ENCODE measurements at regions not wholly inside any gene's neighbourhood (a gene's known extent, or its start where the extent isn't known, plus 50 kb on each side); places are given as distances from the start of the nearest gene placed in this dataset.

DNA sequence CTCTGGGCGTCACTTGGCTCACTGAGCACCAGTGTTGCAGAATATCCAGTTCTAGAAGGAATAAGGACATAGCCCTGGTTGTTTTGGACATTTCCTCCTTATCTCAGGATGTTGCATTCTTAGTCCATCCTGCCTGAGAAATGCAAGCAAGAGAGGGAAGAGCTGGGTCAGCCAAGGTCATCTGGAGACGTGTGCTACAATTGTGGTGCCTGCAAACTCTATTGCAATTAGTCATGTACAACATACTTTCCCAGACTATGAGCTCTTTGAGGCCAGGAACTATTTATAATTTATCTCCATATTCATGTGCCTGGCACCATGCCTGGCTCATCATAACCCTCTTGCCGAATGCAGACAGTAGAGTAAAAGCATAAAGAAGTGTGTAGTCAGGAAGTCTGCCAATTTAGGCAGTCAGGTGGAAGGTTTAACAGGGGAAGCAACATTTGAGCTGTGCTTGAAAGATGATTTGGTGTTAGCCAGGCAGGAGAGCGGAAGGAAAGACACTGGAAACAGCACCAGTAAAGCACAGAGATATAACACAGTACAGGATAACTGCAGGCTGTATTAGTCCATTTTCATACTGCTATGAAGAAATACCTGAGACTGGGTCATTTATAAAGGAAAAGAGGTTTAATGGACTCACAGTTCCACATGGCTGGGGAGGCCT, 129.4 kb upstream of the PAX6 start:
- no peak for DNase-seq
- no peak overlapping the region for H3K4me3 ChIP-seq (ENCODE audit: control insufficient read depth in 1 of 2, extremely low read depth in 1 of 2, low read length in 1 of 2)
- H3K4me3 Mint-ChIP-seq = no peak overlapping the region
- no peaks in the 10 kb centered on the region for H3K9me3 Mint-ChIP-seq
- WGBS (ENCODE audit: insufficient coverage) = 63% methylated on average over 1 of the region's 4 CpGs
- CTCF ChIA-PET = no interaction called here
- no peaks in the 10 kb centered on the region for H3K4me1 ChIP-seq (ENCODE audit: control insufficient read depth in 1 of 2, extremely low read depth in 1 of 2, insufficient read depth in 2 of 2, low read length in 2 of 2)
- no peak overlapping the region for H3K27ac ChIP-seq (ENCODE audit: low read length)
- no peaks in the 10 kb centered on the region for H3K36me3 Mint-ChIP-seq
- POLR2A ChIA-PET = no interaction called here
- peaks cover 13 to 19% of the 10 kb centered on the region in 2 donors for H3K27me3 Mint-ChIP-seq
- H3K27me3 ChIP-seq (replicated peaks in 1 of 2; ENCODE audit: control insufficient read depth in 2 of 2, extremely low read depth in 1 of 2, insufficient read depth in 2 of 2, low read length in 1 of 2) = peaks cover 0 to 4% of the 10 kb centered on the region in 2 experiments
- H3K36me3 ChIP-seq (ENCODE audit: control insufficient read depth in 2 of 2, extremely low read depth in 1 of 2, insufficient read depth in 1 of 2, low read length in 1 of 2) = no peaks in the 10 kb centered on the region
- no peak overlapping the region for H3K27ac Mint-ChIP-seq
- no peaks in the 10 kb centered on the region for H3K9me3 ChIP-seq
- ATAC-seq (replicated peaks in 1 of 4) = no peak
- peaks cover 2 to 5% (median 5%) of the 10 kb centered on the region in 3 donors for H3K4me1 Mint-ChIP-seq

DNA sequence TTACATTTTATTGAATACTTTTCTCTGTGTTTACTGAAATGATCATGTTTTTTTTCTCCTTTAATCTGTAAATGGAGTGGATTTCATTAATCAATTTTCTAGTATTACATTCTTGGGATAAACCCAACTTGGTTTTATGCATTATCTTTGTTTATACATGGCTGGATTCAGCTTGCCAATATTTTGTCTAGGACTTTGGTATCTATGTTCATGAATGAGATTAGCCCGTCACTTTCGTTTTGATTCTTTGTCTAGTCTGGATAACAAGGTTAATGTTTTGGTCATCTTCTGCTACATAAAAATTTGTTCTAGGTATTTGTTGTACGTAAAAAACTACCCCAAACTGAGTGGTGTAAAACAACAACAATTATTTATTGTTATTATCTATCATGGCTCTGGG, 127.9 kb upstream of the PAX6 start:
- DNase-seq (no peak), ATAC-seq (replicated peaks in 1 of 4) (no peak)
- no CpG with 5 or more reads among the region's 3 CpGs for WGBS (ENCODE audit: insufficient coverage)
- no peaks in the 10 kb centered on the region for H3K36me3 ChIP-seq (ENCODE audit: control insufficient read depth in 2 of 2, extremely low read depth in 1 of 2, insufficient read depth in 1 of 2, low read length in 1 of 2)
- no peaks in the 10 kb centered on the region for H3K4me1 ChIP-seq (ENCODE audit: control insufficient read depth in 1 of 2, extremely low read depth in 1 of 2, insufficient read depth in 2 of 2, low read length in 2 of 2)
- ChIA-PET CTCF (no interaction called here), POLR2A (no interaction called here)
- H3K9me3 ChIP-seq = no peaks in the 10 kb centered on the region
- Mint-ChIP-seq H3K4me1 (peaks cover 2 to 5% (median 5%) of the 10 kb centered on the region in 3 donors), H3K36me3 (no peaks in the 10 kb centered on the region), H3K27ac (no peak overlapping the region), H3K4me3 (no peak overlapping the region), H3K27me3 (peaks cover 13 to 23% of the 10 kb centered on the region in 2 donors), H3K9me3 (no peaks in the 10 kb centered on the region)
- H3K27ac ChIP-seq (ENCODE audit: low read length) = no peak overlapping the region
- H3K27me3 ChIP-seq (replicated peaks in 1 of 2; ENCODE audit: control insufficient read depth in 2 of 2, extremely low read depth in 1 of 2, insufficient read depth in 2 of 2, low read length in 1 of 2) = peaks cover 0 to 4% of the 10 kb centered on the region in 2 experiments
- no peak overlapping the region for H3K4me3 ChIP-seq (ENCODE audit: control insufficient read depth in 1 of 2, extremely low read depth in 1 of 2, low read length in 1 of 2)

DNA sequence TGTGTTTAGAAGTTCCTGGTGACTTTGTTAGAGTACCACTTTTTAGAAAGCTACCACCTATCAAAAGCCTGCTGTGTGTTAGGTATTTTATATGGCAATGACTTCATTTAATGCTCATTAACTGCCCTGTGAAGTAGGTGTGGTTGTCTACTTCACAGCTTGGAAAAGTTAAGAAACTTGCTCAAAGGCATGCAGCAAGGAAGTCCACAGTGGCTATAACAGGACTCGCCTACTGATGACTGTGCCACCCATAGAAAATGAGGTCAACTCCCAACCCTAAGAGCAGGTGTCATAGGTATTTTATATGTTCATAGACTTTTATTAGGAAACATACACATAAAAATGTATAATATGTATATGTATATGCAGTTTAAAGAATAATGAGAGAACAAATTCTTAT, 125.2 kb upstream of the PAX6 start:
- POLR2A ChIA-PET = no interaction called here
- no CpG with 5 or more reads among the region's 1 CpG for WGBS (ENCODE audit: insufficient coverage)
- Mint-ChIP-seq H3K4me3 (no peak overlapping the region), H3K36me3 (no peaks in the 10 kb centered on the region), H3K27ac (no peak overlapping the region), H3K27me3 (peaks cover 17 to 33% of the 10 kb centered on the region in 2 donors), H3K9me3 (no peaks in the 10 kb centered on the region), H3K4me1 (no peaks in the 10 kb centered on the region)
- no peaks in the 10 kb centered on the region for H3K4me1 ChIP-seq (ENCODE audit: control insufficient read depth in 1 of 2, extremely low read depth in 1 of 2, insufficient read depth in 2 of 2, low read length in 2 of 2)
- no peak for DNase-seq
- H3K27me3 ChIP-seq (replicated peaks in 1 of 2; ENCODE audit: control insufficient read depth in 2 of 2, extremely low read depth in 1 of 2, insufficient read depth in 2 of 2, low read length in 1 of 2) = peaks cover 0 to 7% of the 10 kb centered on the region in 2 experiments
- no peaks in the 10 kb centered on the region for H3K36me3 ChIP-seq (ENCODE audit: control insufficient read depth in 2 of 2, extremely low read depth in 1 of 2, insufficient read depth in 1 of 2, low read length in 1 of 2)
- no peak overlapping the region for H3K27ac ChIP-seq (ENCODE audit: low read length)
- no peaks in the 10 kb centered on the region for H3K9me3 ChIP-seq
- H3K4me3 ChIP-seq (ENCODE audit: control insufficient read depth in 1 of 2, extremely low read depth in 1 of 2, low read length in 1 of 2) = no peak overlapping the region
- CTCF ChIA-PET = no interaction called here
- ATAC-seq (replicated peaks in 1 of 4) = no peak

DNA sequence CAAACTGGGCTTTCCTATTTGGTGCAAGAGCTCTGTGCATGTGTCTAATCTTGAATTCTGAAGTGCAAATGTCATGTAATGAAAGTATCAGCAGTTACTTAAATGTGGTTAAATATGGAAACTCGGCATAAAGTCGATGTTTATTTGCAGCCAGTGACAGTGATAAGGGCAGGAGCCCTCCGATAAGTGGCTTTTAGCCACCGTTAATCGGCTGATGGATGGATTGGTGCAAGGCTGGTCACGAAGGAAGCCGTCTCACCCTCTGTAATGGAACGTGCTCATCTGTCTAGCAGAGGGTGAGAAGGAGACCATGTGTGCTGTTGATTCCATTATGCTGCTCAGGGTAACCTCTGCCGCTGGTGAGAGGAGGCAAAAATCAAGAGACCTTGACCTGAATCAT, 121.8 kb upstream of the PAX6 start:
- Histone ChIP-seq H3K27me3 (replicated peaks in 1 of 2; ENCODE audit: control insufficient read depth in 2 of 2, extremely low read depth in 1 of 2, insufficient read depth in 2 of 2, low read length in 1 of 2) (peaks cover 0 to 2% of the 10 kb centered on the region in 2 experiments), H3K9me3 (no peaks in the 10 kb centered on the region), H3K36me3 (ENCODE audit: control insufficient read depth in 2 of 2, extremely low read depth in 1 of 2, insufficient read depth in 1 of 2, low read length in 1 of 2) (no peaks in the 10 kb centered on the region), H3K4me1 (ENCODE audit: control insufficient read depth in 1 of 2, extremely low read depth in 1 of 2, insufficient read depth in 2 of 2, low read length in 2 of 2) (no peaks in the 10 kb centered on the region), H3K27ac (ENCODE audit: low read length) (no peak overlapping the region), H3K4me3 (ENCODE audit: control insufficient read depth in 1 of 2, extremely low read depth in 1 of 2, low read length in 1 of 2) (no peak overlapping the region)
- Mint-ChIP-seq H3K27ac (no peak overlapping the region), H3K4me3 (no peak overlapping the region), H3K4me1 (no peaks in the 10 kb centered on the region), H3K9me3 (no peaks in the 10 kb centered on the region), H3K36me3 (no peaks in the 10 kb centered on the region), H3K27me3 (peaks cover 17 to 30% of the 10 kb centered on the region in 2 donors)
- WGBS (ENCODE audit: insufficient coverage) = 77% methylated on average over 8 of the region's 9 CpGs
- ATAC-seq (replicated peaks in 1 of 4) (no peak), DNase-seq (no peak)
- ChIA-PET POLR2A (no interaction called here), CTCF (no interaction called here)

DNA sequence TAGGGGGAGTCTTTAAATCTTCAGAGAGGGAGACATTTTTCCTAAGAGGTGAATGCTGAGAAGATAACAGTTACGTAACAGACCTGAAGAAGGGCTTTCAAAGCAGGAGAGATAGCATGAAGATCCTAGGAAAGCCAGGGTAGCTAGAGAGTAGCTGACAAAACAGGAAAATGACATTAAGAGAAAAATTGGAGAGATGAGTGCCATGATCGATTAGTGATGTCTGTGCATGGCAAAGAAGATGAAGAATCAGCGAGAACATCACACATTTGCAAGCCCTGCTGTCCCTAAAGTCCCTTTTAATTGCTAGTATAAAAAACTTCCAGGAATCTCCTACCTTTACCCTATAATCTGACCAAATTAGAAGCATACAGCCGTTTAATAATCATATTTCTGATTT, 116.9 kb upstream of the PAX6 start:
- H3K9me3 Mint-ChIP-seq = no peaks in the 10 kb centered on the region
- no peak overlapping the region for H3K27ac Mint-ChIP-seq
- CTCF ChIA-PET = no interaction called here

DNA sequence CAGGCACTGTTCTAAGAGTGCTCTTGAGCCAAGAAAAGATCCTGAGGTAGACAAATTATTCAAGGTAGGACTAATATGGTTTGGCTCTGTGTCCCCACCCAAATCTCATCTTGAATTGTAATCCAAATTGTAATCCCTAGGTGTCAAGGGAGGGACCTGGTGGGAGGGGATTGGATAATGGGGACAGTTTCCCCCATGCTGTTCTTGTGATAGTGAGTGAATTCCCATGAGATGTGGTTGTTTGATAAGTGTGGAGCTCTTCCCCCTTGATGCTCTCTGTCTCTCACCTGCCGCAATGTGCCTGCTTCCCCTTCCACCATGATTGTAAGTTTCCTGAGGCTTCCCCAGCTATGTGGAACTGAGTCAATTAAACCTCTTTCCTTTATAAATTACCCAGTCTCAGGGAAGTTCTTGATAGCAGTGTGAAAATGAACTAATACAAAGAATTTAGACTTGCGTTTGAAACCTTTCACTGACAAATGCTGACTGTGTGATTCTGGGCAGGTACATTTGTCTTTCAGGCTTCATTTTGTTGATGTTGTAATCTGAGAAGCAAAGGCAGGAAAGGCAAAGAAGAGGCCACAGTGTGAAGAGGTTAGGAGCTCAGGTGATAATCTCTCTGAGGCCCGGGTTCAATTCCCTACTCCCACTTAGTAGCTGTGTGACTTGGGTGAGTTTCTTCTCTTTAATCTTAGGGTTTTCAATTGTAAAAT, 115.8 kb upstream of the PAX6 start:
- CTCF ChIA-PET = no interaction called here
- Histone ChIP-seq H3K9me3 (no peaks in the 10 kb centered on the region), H3K36me3 (ENCODE audit: control insufficient read depth in 2 of 2, extremely low read depth in 1 of 2, insufficient read depth in 1 of 2, low read length in 1 of 2) (no peaks in the 10 kb centered on the region), H3K27ac (ENCODE audit: low read length) (no peak overlapping the region), H3K4me1 (ENCODE audit: control insufficient read depth in 1 of 2, extremely low read depth in 1 of 2, insufficient read depth in 2 of 2, low read length in 2 of 2) (no peaks in the 10 kb centered on the region), H3K4me3 (ENCODE audit: control insufficient read depth in 1 of 2, extremely low read depth in 1 of 2, low read length in 1 of 2) (no peak overlapping the region), H3K27me3 (replicated peaks in 1 of 2; ENCODE audit: control insufficient read depth in 2 of 2, extremely low read depth in 1 of 2, insufficient read depth in 2 of 2, low read length in 1 of 2) (peaks cover 0 to 9% of the 10 kb centered on the region in 2 experiments)
- DNase-seq (no peak), ATAC-seq (replicated peaks in 1 of 4) (no peak)
- H3K4me1 Mint-ChIP-seq = no peaks in the 10 kb centered on the region
- peaks cover 14 to 29% of the 10 kb centered on the region in 2 donors for H3K27me3 Mint-ChIP-seq
- WGBS (ENCODE audit: insufficient coverage) = no CpG with 5 or more reads among the region's 3 CpGs
- no peak overlapping the region for H3K27ac Mint-ChIP-seq
- H3K9me3 Mint-ChIP-seq = no peaks in the 10 kb centered on the region
- POLR2A ChIA-PET = no interaction called here
- H3K4me3 Mint-ChIP-seq = no peak overlapping the region
- H3K36me3 Mint-ChIP-seq = no peaks in the 10 kb centered on the region

More for the DNA sequence above, 116.9 kb upstream of the PAX6 start:
- no peaks in the 10 kb centered on the region for H3K36me3 ChIP-seq (ENCODE audit: control insufficient read depth in 2 of 2, extremely low read depth in 1 of 2, insufficient read depth in 1 of 2, low read length in 1 of 2)
- WGBS (ENCODE audit: insufficient coverage) = 56% methylated on average over 1 of the region's 4 CpGs
- ATAC-seq (replicated peaks in 1 of 4) (no peak), DNase-seq (no peak)
- H3K4me1 Mint-ChIP-seq = no peaks in the 10 kb centered on the region
- no peak overlapping the region for H3K4me3 ChIP-seq (ENCODE audit: control insufficient read depth in 1 of 2, extremely low read depth in 1 of 2, low read length in 1 of 2)
- H3K27me3 Mint-ChIP-seq = peaks cover 9 to 26% of the 10 kb centered on the region in 2 donors
- POLR2A ChIA-PET = no interaction called here
- H3K36me3 Mint-ChIP-seq = no peaks in the 10 kb centered on the region
- H3K27me3 ChIP-seq (replicated peaks in 1 of 2; ENCODE audit: control insufficient read depth in 2 of 2, extremely low read depth in 1 of 2, insufficient read depth in 2 of 2, low read length in 1 of 2) = peaks cover 0 to 7% of the 10 kb centered on the region in 2 experiments
- H3K4me1 ChIP-seq (ENCODE audit: control insufficient read depth in 1 of 2, extremely low read depth in 1 of 2, insufficient read depth in 2 of 2, low read length in 2 of 2) = no peaks in the 10 kb centered on the region
- no peak overlapping the region for H3K4me3 Mint-ChIP-seq
- H3K9me3 ChIP-seq = no peaks in the 10 kb centered on the region
- H3K27ac ChIP-seq (ENCODE audit: low read length) = no peak overlapping the region

Measured in T-cell (primary cell).